ENCODE measurements at regions not wholly inside any gene's neighbourhood (a gene's known extent, or its start where the extent isn't known, plus 50 kb on each side); places are given as distances from the start of the nearest gene placed in this dataset.
"Not testable (repeated sequence)": the region's sequence is repeated elsewhere in the genome, so short reads cannot be mapped to it uniquely, and the experiment has no call there.

DNA sequence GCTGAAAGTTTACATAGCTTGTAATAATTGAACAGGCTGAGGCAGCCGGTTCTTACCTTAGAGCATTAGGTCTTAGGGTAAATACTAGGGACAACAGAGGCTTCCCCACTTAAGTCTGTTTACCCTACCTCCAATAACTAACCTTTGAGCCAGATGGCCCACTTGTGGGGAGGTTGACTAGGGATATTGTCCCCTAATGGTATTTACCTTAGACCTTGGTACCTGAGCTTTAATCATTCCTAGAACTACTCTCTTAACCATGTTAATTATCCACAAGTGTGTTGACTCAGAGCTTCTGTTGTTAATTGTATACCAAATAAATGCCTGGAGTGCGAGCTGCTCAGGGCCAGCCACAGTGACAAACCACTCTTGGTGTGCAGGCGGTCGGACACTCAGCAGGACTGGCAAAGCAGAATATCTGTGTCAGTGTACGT lies 299.2 kb downstream of the TRIML1 start:
- not testable (repeated sequence) for H3K9ac ChIP-seq (ENCODE audit: low read length); H3K27me3 ChIP-seq (ENCODE audit: control insufficient read depth in 1 of 2, insufficient read depth in 2 of 2, low read length in 2 of 2); H3K27ac ChIP-seq (ENCODE audit: low read depth, low read length); H3K4me3 ChIP-seq (ENCODE audit: low read depth in 1 of 2, low read length in 2 of 2); H3K36me3 ChIP-seq (ENCODE audit: insufficient read depth, low read length); H3K9me3 ChIP-seq (ENCODE audit: low read length); H3K4me1 ChIP-seq (ENCODE audit: insufficient read depth, low read length)

- no peak overlapping the region for H3K9ac ChIP-seq (ENCODE audit: low read length)
- H3K36me3 ChIP-seq (ENCODE audit: insufficient read depth, low read length): no peaks in the 10 kb centered on the region
- no peaks in the 10 kb centered on the region for H3K27me3 ChIP-seq (ENCODE audit: control insufficient read depth in 1 of 2, insufficient read depth in 2 of 2, low read length in 2 of 2)
- no peak overlapping the region for H3K4me3 ChIP-seq (ENCODE audit: low read depth in 1 of 2, low read length in 2 of 2)
- no peaks in the 10 kb centered on the region for H3K9me3 ChIP-seq (ENCODE audit: low read length)
- no peak overlapping the region for H3K27ac ChIP-seq (ENCODE audit: low read depth, low read length)
- peaks cover 5% of the 10 kb centered on the region for H3K4me1 ChIP-seq (ENCODE audit: insufficient read depth, low read length)
Observed at GRCh38 chr4:188439641-188440311, 300.5 kb downstream of the TRIML1 start.

DNA sequence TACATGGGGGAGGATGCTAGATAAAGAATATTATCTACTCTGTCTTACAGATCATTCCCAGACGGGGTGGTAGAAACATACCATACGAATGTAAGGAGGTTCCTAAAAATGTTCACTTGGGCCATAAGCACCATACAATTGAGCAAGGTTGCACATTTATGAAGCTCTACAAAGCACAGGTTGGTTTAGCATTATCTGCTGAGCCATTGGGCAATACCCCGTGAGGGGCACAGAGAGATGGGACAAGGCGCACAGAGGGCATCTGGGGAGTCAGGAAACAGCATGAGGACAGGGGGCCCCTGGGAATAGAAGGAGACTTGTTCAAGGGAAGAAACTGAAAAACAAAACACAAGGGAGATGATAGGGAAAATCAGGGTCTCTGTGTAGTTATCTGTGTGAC lies 305.3 kb downstream of the TRIML1 start:
- no peaks in the 10 kb centered on the region for H3K9me3 ChIP-seq (ENCODE audit: low read length)
- H3K4me3 ChIP-seq (ENCODE audit: low read depth in 1 of 2, low read length in 2 of 2): no peak overlapping the region
- no peaks in the 10 kb centered on the region for H3K27me3 ChIP-seq (ENCODE audit: control insufficient read depth in 1 of 2, insufficient read depth in 2 of 2, low read length in 2 of 2)
- H3K4me1 ChIP-seq (ENCODE audit: insufficient read depth, low read length): peaks cover 5% of the 10 kb centered on the region
- no peaks in the 10 kb centered on the region for H3K36me3 ChIP-seq (ENCODE audit: insufficient read depth, low read length)
- H3K9ac ChIP-seq (ENCODE audit: low read length): no peak overlapping the region
- H3K27ac ChIP-seq (ENCODE audit: low read depth, low read length): no peak overlapping the region

DNA sequence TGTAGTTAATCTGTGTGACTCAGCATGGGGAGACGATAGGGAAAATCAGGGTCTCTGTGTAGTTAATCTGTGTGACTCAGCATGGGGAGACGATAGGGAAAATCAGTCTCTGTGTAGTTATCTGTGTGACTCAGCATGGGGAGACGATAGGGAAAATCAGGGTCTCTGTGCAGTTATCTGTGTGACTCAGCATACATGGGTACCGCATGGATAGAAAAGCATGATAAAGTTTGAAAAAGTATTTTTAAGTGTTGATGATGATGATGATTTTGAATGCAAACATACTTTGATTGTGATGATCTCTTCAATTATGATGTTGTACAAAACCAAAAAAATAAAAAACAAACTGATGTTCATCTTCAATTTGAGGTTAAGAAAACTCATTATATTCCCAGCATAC lies 309.8 kb downstream of the TRIML1 start:
- H3K9me3 ChIP-seq (ENCODE audit: low read length); H3K27ac ChIP-seq (ENCODE audit: low read depth, low read length); H3K36me3 ChIP-seq (ENCODE audit: insufficient read depth, low read length); H3K4me1 ChIP-seq (ENCODE audit: insufficient read depth, low read length); H3K27me3 ChIP-seq (ENCODE audit: control insufficient read depth in 1 of 2, insufficient read depth in 2 of 2, low read length in 2 of 2); H3K4me3 ChIP-seq (ENCODE audit: low read depth in 1 of 2, low read length in 2 of 2); H3K9ac ChIP-seq (ENCODE audit: low read length): not testable (repeated sequence)

DNA sequence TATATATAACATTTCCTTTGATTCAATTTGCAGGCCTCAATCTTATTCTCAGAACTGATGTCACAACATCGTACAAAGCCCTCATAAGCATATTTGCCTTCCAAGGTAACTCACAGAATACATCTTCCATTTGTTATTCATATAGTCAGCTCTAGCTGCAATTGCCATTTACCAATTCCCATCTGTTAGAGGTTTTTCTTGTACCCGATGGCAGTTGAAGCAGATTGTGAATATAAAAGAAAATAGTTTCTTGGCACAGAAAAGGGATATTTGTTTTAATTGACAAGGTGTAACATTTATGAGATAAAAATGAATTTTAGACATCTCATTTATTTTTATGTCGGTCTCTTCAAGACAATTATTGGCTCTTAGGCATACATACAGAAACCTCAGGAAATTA lies 311.3 kb downstream of the TRIML1 start:
- Histone ChIP-seq H3K9me3 (ENCODE audit: low read length) (no peaks in the 10 kb centered on the region), H3K4me3 (ENCODE audit: low read depth in 1 of 2, low read length in 2 of 2) (no peak overlapping the region), H3K27me3 (ENCODE audit: control insufficient read depth in 1 of 2, insufficient read depth in 2 of 2, low read length in 2 of 2) (no peaks in the 10 kb centered on the region), H3K36me3 (ENCODE audit: insufficient read depth, low read length) (no peaks in the 10 kb centered on the region), H3K9ac (ENCODE audit: low read length) (no peak overlapping the region), H3K27ac (ENCODE audit: low read depth, low read length) (no peak overlapping the region), H3K4me1 (ENCODE audit: insufficient read depth, low read length) (peaks cover 6% of the 10 kb centered on the region)

- H3K4me3 ChIP-seq (ENCODE audit: low read depth in 1 of 2, low read length in 2 of 2): no peak overlapping the region
- H3K4me1 ChIP-seq (ENCODE audit: insufficient read depth, low read length): peaks cover 6% of the 10 kb centered on the region
- H3K9ac ChIP-seq (ENCODE audit: low read length): no peak overlapping the region
- H3K27ac ChIP-seq (ENCODE audit: low read depth, low read length): no peak overlapping the region
- H3K27me3 ChIP-seq (ENCODE audit: control insufficient read depth in 1 of 2, insufficient read depth in 2 of 2, low read length in 2 of 2): no peaks in the 10 kb centered on the region
- no peaks in the 10 kb centered on the region for H3K9me3 ChIP-seq (ENCODE audit: low read length)
- H3K36me3 ChIP-seq (ENCODE audit: insufficient read depth, low read length): no peaks in the 10 kb centered on the region
Observed at GRCh38 chr4:188452097-188452496, 312.9 kb downstream of the TRIML1 start.

DNA sequence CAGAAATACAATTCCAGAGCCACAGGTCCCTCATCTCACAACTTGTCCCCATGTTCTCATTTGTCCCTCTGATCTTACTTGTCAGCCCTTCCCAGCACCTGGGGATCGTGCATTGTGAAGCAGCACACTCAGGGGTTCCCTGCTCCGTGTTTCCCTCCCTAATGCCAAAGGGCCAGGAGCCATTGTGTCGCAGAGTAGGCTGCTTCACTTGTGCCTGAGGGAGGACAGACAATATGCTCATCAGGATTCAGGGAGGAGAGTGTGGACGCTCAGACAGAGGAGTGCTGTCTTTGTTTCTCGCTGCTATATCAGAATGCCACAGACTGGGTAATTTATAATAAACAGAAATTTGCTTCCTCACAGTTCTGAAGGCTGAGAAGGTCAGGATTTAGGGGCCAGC lies 315.3 kb downstream of the TRIML1 start:
- Histone ChIP-seq H3K27ac (ENCODE audit: low read depth, low read length) (no peak overlapping the region), H3K4me3 (ENCODE audit: low read depth in 1 of 2, low read length in 2 of 2) (no peak overlapping the region), H3K9ac (ENCODE audit: low read length) (no peak overlapping the region), H3K27me3 (ENCODE audit: control insufficient read depth in 1 of 2, insufficient read depth in 2 of 2, low read length in 2 of 2) (no peaks in the 10 kb centered on the region), H3K9me3 (ENCODE audit: low read length) (no peaks in the 10 kb centered on the region), H3K36me3 (ENCODE audit: insufficient read depth, low read length) (no peaks in the 10 kb centered on the region), H3K4me1 (ENCODE audit: insufficient read depth, low read length) (peaks cover 6% of the 10 kb centered on the region)

DNA sequence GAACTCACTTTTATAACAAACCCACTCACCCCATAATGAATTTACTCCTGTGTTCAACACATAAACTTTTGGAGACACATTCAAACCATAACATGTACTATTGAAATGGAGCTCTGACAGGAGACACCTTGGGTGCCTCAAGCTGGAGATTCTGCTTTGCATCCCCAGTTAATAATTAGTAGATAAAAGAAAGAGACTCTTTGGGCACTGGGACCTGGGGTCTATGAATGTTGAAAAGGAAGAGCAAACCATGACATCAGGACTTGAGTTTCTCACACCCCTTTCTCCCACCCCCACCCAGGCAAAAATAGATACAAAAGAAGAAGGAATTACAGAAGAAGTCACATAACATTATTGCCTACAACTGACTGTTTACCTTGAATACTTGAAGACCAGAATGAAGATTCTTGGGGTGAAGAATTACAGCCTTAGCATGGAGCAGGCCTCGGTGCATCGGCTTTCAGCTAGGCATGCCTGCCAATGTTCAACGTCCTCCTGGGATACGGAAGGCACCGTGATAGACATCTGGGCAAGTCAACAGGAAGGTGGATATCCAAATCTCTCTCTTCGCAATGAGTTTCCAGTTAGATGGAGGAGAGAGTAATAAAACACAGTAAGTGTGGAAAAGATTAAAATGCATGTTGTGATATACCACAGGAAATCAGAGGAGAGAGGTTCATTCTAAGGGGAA lies 316.0 kb downstream of the TRIML1 start:
- Histone ChIP-seq H3K36me3 (ENCODE audit: insufficient read depth, low read length) (no peaks in the 10 kb centered on the region), H3K9me3 (ENCODE audit: low read length) (no peaks in the 10 kb centered on the region)

GRCh38 chr4:188459381-188459780 lies 320.1 kb downstream of the TRIML1 start:
- no peaks in the 10 kb centered on the region for H3K36me3 ChIP-seq (ENCODE audit: insufficient read depth, low read length)
- no peaks in the 10 kb centered on the region for H3K9me3 ChIP-seq (ENCODE audit: low read length)
- no peaks in the 10 kb centered on the region for H3K4me1 ChIP-seq (ENCODE audit: insufficient read depth, low read length)
- H3K27ac ChIP-seq (ENCODE audit: low read depth, low read length): no peak overlapping the region
- H3K4me3 ChIP-seq (ENCODE audit: low read depth in 1 of 2, low read length in 2 of 2): no peak overlapping the region
- H3K9ac ChIP-seq (ENCODE audit: low read length): no peak overlapping the region
- no peaks in the 10 kb centered on the region for H3K27me3 ChIP-seq (ENCODE audit: control insufficient read depth in 1 of 2, insufficient read depth in 2 of 2, low read length in 2 of 2)

More for the DNA sequence above, 316.0 kb downstream of the TRIML1 start:
- Histone ChIP-seq H3K27ac (ENCODE audit: low read depth, low read length) (no peak overlapping the region), H3K4me1 (ENCODE audit: insufficient read depth, low read length) (peaks cover 6% of the 10 kb centered on the region), H3K4me3 (ENCODE audit: low read depth in 1 of 2, low read length in 2 of 2) (no peak overlapping the region), H3K9ac (ENCODE audit: low read length) (no peak overlapping the region), H3K27me3 (ENCODE audit: control insufficient read depth in 1 of 2, insufficient read depth in 2 of 2, low read length in 2 of 2) (no peaks in the 10 kb centered on the region)

- H3K4me3 ChIP-seq (ENCODE audit: low read depth in 1 of 2, low read length in 2 of 2): no peak overlapping the region
- H3K36me3 ChIP-seq (ENCODE audit: insufficient read depth, low read length): no peaks in the 10 kb centered on the region
Observed at GRCh38 chr4:188463909-188464308, 324.7 kb downstream of the TRIML1 start.

GRCh38 chr4:188466001-188466400 lies 326.8 kb downstream of the TRIML1 start:
- Histone ChIP-seq H3K27me3 (ENCODE audit: control insufficient read depth in 1 of 2, insufficient read depth in 2 of 2, low read length in 2 of 2) (no peaks in the 10 kb centered on the region), H3K36me3 (ENCODE audit: insufficient read depth, low read length) (no peaks in the 10 kb centered on the region), H3K4me1 (ENCODE audit: insufficient read depth, low read length) (no peaks in the 10 kb centered on the region), H3K4me3 (ENCODE audit: low read depth in 1 of 2, low read length in 2 of 2) (no peak overlapping the region), H3K27ac (ENCODE audit: low read depth, low read length) (no peak overlapping the region), H3K9ac (ENCODE audit: low read length) (no peak overlapping the region), H3K9me3 (ENCODE audit: low read length) (no peaks in the 10 kb centered on the region)

More at GRCh38 chr4:188463909-188464308, 324.7 kb downstream of the TRIML1 start:
- Histone ChIP-seq H3K27me3 (ENCODE audit: control insufficient read depth in 1 of 2, insufficient read depth in 2 of 2, low read length in 2 of 2) (no peaks in the 10 kb centered on the region), H3K9me3 (ENCODE audit: low read length) (no peaks in the 10 kb centered on the region), H3K9ac (ENCODE audit: low read length) (no peak overlapping the region), H3K27ac (ENCODE audit: low read depth, low read length) (no peak overlapping the region), H3K4me1 (ENCODE audit: insufficient read depth, low read length) (no peaks in the 10 kb centered on the region)

- H3K36me3 ChIP-seq (ENCODE audit: insufficient read depth, low read length): no peaks in the 10 kb centered on the region
- H3K27ac ChIP-seq (ENCODE audit: low read depth, low read length): no peak overlapping the region
- H3K9me3 ChIP-seq (ENCODE audit: low read length): no peaks in the 10 kb centered on the region
- no peaks in the 10 kb centered on the region for H3K4me1 ChIP-seq (ENCODE audit: insufficient read depth, low read length)
- no peak overlapping the region for H3K4me3 ChIP-seq (ENCODE audit: low read depth in 1 of 2, low read length in 2 of 2)
- H3K9ac ChIP-seq (ENCODE audit: low read length): no peak overlapping the region
- no peaks in the 10 kb centered on the region for H3K27me3 ChIP-seq (ENCODE audit: control insufficient read depth in 1 of 2, insufficient read depth in 2 of 2, low read length in 2 of 2)
Observed at GRCh38 chr4:188484256-188484655, 345.0 kb downstream of the TRIML1 start.

Data from muscle layer of colon (tissue), 2 donors.